Neural cell (in vitro differentiated cells): ENCODE measurements at regions not wholly inside any gene's neighbourhood (a gene's known extent, or its start where the extent isn't known, plus 50 kb on each side); places are given as distances from the start of the nearest gene placed in this dataset.

Experiments used
- EZH2 ChIP-seq: fragments of 200-600, 300-800 bp; shearing (Covaris generic), sonication (generic); IDR thresholded peaks from 2 replicates; pipeline ENCODE4 v1.6.1; 2014; ENCODE audit warnings: antibody characterized with exemption, low read length, borderline replicate concordance, mild to moderate bottlenecking; ENCODE audit not compliant: insufficient read depth, poor library complexity, severe bottlenecking
- TF ChIP-seq, protein P1 (sequence below): fragments of 450-650 bp; IDR thresholded peaks from 2 replicates; pipeline ENCODE4 v1.5.1; 2014; ENCODE audit warnings: antibody characterized with exemption, mild to moderate bottlenecking, moderate library complexity; ENCODE audit not compliant: poor library complexity, severe bottlenecking
- TF ChIP-seq, protein P2 (sequence below): IDR thresholded peaks from 2 replicates; pipeline ENCODE4 v1.6.1; 2012; ENCODE audit warnings: borderline replicate concordance

DNA sequence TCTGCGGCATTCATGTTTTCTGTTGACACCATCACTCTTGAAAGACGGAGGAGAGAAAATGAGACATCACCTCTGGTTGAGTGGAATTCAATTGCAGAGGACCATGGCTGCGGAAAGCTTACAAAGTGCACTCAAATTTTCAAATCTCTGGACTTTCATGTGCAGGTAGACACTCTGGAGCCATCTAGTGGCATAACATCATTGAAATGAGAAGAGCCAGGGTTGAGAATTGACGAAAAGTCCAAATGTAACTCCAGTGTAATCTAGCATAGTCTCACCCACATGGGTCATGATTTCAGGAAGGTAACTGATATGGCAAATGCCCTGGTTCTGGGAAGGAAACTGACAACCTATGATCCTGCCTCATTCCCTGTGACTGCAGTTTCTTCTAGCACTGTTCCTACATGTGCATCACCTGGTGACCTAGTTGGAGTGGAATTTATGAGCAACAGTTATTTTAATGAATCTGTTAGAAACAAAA lies 687.8 kb downstream of the KCNA4 start:
- TF ChIP-seq, protein P1, sequence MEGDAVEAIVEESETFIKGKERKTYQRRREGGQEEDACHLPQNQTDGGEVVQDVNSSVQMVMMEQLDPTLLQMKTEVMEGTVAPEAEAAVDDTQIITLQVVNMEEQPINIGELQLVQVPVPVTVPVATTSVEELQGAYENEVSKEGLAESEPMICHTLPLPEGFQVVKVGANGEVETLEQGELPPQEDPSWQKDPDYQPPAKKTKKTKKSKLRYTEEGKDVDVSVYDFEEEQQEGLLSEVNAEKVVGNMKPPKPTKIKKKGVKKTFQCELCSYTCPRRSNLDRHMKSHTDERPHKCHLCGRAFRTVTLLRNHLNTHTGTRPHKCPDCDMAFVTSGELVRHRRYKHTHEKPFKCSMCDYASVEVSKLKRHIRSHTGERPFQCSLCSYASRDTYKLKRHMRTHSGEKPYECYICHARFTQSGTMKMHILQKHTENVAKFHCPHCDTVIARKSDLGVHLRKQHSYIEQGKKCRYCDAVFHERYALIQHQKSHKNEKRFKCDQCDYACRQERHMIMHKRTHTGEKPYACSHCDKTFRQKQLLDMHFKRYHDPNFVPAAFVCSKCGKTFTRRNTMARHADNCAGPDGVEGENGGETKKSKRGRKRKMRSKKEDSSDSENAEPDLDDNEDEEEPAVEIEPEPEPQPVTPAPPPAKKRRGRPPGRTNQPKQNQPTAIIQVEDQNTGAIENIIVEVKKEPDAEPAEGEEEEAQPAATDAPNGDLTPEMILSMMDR, result peak; percentile 81
- no peak for TF ChIP-seq EZH2
- TF ChIP-seq, protein P2, sequence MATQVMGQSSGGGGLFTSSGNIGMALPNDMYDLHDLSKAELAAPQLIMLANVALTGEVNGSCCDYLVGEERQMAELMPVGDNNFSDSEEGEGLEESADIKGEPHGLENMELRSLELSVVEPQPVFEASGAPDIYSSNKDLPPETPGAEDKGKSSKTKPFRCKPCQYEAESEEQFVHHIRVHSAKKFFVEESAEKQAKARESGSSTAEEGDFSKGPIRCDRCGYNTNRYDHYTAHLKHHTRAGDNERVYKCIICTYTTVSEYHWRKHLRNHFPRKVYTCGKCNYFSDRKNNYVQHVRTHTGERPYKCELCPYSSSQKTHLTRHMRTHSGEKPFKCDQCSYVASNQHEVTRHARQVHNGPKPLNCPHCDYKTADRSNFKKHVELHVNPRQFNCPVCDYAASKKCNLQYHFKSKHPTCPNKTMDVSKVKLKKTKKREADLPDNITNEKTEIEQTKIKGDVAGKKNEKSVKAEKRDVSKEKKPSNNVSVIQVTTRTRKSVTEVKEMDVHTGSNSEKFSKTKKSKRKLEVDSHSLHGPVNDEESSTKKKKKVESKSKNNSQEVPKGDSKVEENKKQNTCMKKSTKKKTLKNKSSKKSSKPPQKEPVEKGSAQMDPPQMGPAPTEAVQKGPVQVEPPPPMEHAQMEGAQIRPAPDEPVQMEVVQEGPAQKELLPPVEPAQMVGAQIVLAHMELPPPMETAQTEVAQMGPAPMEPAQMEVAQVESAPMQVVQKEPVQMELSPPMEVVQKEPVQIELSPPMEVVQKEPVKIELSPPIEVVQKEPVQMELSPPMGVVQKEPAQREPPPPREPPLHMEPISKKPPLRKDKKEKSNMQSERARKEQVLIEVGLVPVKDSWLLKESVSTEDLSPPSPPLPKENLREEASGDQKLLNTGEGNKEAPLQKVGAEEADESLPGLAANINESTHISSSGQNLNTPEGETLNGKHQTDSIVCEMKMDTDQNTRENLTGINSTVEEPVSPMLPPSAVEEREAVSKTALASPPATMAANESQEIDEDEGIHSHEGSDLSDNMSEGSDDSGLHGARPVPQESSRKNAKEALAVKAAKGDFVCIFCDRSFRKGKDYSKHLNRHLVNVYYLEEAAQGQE, result no peak
